ENCODE measurements at regions not wholly inside any gene's neighbourhood (a gene's known extent, or its start where the extent isn't known, plus 50 kb on each side); places are given as distances from the start of the nearest gene placed in this dataset.
A peak's percentile ranks its signal among the peaks of the same experiment; 100 is the strongest.

DNA sequence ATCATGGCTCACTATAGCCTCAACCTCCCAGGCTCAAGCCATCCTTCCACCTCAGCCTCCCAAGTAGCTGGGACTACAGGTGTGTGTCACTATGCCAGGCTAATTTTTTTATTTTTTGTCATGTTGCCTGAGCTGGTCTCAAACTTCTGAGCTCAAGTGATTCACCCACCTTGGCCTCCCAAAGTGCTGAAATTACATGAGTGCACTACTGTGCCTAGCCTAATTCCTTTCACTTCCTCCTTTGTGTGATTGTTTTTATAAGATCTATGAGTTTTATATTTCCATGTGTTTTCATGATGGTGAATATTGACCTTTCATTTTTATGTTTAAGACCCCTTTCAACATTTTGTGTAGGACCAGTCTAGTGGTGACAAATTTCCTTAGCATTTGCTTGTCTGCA, 55.2 kb upstream of the IL12B start:
- no peak for DNase-seq

DNA sequence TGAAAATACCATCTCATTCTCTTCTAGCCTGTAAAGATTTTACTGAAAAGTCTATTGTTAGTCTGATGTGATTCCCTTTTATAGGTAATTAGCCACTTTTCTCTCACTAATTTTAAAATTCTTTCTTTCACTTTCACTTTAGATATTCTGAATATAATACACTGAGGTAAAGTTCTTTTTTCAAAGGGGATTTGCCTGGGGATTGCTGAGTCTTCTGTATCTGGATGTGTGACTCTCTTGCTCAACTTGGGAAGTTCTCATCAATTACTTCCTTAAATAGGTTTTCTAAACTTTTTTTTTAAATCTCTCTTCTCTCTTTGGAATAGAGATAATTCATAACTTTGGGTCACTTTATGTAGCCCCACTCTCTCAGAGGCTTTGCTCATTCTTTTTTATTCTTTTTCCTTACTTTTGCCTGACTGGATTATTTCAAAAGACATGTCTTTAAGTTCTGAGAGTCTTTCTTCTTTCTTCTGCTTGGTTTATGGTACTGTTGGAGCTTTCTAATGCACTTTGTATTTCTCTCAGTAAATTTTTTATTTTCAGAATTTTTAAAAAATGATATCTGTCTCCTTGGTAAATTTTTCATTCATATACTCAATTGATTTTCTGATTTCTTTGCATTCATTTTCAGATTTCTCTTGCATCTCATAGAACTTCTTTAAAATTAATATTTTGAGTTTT, 55.9 kb upstream of the IL12B start:
- no peak for DNase-seq

DNA sequence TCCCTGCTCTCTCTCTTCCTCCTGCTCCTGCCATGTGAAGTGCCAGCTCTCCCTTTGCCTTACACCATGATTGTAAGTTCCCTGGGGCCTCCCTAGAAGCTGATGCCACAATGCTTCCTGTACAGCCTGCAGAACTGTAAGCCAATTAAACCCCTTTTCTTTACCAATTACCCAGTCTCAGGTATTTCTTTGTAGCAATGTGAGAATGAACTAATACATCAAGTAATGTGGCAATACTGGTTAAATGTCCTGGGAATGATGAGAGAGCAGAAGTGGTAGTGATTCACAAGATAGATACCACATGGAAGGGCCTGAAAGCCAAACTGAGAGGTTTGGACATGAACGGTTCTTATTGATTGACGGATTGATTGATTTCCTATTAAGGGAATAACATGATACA, 62.6 kb upstream of the IL12B start:
- DNase-seq = no peak

DNA sequence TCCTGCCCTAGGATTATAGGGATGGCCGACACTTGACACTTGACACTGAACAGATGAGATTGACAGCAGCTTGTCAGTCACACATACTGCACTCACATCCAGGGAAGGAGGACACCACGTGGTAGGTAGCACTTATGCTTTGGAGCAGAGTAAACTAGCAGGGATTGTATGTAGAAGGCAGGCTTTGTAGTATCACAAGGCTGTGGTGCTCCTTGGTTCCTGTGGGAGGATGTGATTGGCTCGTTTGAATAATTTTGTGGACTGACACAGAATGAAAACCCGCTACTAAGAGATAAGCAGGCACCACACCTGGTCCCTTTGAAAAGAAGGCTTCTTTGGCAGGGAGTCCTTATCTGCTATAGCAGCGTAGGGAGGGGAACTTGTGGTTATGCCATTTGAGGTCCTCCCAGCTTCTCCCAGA, 63.6 kb upstream of the IL12B start:
- DNase-seq = no peak

DNA sequence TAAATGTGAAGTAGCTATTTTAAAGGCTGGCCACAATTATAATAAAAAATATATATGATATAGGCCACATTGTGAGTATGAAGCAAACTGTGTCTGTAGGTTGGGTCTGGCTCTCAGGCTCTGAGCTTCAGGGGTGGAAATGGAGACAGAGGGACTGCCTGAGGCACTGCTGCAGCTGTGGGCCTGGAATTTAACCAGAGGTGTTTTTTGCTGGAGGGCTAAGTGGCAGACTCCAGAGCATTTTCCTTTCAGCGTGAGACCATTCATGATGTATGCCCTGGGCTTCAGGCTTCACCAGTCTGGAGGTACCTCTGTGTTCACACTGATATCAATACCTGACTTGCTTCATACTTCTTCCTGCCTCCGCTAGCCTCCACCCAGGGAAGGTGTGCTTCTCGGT, 64.9 kb upstream of the IL12B start:
- no peak for DNase-seq

DNA sequence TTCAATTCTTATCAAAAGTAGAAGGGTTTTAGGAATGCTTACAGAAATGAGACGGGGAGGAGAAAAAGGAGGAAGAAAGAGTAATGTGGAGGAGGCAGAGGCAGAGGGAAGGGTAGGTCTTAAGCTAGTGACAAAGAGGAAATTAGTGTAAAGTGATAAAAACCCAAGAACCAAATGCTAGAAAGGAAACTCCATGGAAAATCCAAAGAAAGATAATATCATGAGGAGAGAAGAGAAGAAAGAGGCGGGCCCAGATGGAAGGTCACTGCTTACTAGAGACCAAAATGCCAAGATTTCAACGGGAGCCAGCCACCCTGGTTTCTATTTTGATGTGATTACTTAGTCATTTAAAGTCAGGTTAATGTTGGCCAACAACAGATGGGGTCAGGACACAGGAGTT, 68.6 kb upstream of the IL12B start:
- no peak for DNase-seq

DNA sequence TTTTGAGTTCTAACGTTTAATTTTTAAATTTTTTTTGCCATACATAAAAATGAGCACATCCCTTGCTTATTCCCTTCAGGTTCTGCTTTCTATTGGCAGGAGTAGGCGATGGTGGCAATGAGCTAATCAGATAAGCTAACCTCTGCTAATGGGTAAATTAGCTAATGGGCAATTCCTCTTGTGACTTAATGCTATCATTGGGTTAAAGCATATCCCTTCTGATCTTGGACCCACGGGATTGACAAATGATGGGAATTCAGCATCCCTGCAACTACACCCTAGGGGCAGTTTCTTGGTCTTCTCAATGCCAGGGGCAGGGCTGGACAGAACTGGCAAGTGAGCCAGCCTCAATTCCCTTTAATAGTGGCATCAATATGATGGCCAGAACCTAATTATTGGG, 70.2 kb upstream of the IL12B start:
- no peak for DNase-seq

DNA sequence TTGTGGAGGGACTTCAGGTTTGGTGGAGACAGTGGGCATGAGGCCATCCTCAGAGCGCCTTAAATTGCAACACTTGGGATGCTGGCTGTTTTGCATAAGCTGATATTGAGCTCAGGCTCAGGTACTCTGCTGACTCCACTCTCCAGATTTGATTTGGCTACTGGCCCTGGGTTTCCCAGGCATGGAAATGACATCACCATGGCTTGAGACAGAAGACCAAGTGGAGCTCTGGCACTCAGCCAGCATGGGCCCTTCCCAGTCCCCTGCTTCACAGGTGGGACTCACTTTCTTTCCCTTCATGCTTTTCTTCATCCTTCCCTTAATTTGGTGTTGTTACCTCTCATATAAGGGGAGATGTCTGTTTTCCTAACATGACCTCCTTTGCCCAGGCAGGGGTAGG, 72.0 kb upstream of the IL12B start:
- no peak for DNase-seq

DNA sequence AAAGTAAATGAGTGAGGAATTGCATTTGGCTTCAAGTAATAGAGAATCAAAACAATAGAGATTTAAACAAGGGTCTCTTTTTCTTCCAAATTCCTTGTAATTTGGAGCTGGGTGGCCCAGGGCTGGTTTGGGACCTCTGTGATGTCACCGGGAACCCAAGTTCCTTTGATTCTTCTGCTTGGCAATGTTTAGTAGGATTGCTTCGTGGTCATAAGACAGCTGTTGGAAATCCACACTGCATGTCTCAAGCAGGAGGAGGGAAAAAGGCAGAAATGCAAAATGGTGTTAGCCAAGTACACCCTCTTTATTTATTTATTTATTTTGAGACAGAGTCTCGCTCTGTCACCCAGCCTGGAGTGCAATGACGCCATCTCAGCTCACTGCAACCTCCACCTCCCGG, 72.6 kb upstream of the IL12B start:
- no peak for DNase-seq

DNA sequence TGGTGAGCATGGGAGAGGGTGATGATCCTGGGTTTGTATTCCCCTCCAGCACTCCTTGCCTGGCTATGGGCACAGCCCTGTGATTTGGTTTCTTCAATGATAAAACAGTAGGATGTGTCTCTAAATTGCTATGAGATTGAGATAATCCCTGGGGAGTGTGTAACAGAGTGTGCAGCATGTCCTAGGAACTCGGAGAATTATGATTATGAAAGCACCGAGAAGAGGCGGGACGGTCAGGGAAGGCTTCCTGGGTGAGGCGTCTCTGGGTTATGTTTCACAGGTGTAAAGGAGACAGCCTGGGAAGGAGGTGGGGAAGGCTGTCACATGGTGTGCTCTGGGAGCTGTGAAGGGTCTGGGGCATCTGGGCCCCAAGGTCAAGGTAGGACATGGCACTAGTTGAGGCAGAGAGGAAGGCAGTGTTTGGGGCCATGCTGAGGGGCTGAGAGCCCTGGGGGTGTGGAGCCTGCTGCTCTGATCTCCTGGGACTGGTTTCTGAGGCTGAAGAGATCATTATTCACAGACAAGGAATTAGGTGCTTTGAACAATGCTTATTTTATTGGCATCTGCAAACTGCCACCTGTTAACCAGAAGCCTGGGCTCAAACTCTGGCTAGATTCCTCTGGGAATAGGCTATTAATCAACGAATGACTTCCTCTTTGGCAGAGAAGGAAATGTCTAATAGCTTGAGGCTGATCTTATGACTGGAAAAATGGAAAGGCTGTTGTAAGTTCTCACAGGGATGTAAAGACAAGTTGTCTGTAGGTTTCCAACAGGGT, 73.8 kb upstream of the IL12B start:
- no peak for DNase-seq

DNA sequence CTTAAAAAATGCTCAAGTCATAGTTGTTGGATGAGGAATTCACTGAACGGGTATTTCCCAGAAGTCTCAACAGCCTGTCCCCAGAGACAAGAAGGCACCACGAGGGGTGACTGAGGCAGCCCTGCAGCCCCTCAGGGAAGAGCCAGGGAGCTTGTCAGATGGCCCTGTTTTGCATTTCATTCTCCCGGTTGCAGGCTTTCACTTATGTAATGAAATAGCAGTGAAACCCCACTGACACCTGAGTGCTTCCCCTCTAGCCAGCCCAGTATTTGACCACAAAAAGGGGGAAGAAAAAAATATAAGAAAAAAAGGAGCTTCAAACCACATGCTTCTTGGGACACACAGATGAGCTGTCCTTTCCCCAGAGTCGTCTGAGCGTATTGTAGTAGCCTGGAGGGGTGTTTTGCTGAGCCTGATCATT, 75.3 kb upstream of the IL12B start:
- no peak for DNase-seq

DNA sequence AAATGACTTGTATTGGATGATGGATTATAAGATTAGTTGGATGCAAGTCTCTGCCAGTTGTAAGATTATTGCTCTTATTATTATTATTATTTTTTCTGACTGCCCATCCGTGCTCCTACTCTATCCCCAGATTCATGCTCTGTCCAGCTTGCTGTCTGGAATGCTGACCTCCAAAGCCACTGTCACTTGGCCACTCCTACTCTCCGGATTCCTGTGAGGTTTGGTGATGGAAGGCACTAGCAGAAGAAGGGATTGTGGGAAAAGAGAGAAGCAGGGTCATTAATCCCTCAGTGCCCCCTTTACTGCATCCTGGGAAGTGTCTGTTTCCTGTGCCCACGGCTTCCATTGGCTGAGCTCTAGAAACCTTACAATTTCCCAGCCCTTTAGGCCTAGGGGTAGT, 76.3 kb upstream of the IL12B start:
- no peak for DNase-seq

DNA sequence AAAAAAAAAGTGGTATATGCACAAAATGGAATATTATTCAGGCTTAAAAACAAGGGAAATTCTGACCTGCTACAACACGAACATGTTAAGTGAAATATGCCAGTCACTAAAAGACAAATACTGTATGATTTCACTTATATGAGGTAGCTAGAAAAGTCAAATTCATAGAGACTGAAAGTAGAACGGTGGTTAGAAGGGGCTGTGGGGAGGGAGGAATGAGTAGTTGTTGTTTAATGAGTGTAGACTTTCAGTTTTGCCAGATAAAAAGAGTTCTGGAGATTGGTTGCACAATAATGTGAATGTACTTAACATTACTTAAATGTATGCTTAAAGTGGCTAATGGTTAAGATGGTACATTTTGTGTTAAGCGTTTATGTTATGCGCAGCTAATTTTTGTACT, 79.5 kb upstream of the IL12B start:
- DNase-seq = no peak

DNA sequence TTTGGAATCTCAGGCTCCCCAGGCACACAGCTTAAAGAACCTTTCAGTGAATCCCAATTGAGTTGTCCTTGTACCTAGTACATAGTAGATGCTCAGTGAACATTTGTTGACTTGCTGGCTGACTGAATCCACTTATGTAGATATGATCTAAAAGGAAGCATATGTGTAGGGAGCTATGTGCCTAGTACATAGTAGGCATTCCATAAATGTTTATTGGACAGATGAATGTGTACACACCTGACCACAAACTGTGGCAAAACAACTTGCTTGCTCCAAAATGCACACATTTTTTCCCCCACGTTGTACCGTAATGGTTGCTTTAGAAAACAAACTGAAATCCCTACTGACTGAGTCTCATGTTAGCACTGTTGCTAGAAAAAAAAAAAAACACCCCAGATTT, 80.2 kb upstream of the IL12B start:
- no peak for DNase-seq

DNA sequence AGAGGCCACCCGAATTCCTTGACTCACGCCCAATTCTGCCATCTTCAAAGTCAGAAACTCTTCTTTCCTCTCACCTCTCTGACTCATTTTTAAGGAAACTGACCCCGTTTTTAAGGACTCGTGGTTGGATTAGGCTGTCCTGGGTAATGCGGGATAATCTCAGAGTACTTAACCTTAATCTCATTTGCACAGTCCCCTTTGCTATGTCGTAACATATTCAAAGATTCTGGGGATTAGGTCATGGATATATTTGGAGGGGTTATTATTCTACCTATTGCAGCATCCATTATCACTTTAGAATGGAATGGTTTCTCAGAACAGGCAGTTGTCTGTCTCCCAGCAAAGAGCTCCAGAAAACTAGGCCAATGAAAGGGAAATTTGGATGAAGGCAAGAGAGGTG, 80.8 kb upstream of the IL12B start:
- no peak for DNase-seq

DNA sequence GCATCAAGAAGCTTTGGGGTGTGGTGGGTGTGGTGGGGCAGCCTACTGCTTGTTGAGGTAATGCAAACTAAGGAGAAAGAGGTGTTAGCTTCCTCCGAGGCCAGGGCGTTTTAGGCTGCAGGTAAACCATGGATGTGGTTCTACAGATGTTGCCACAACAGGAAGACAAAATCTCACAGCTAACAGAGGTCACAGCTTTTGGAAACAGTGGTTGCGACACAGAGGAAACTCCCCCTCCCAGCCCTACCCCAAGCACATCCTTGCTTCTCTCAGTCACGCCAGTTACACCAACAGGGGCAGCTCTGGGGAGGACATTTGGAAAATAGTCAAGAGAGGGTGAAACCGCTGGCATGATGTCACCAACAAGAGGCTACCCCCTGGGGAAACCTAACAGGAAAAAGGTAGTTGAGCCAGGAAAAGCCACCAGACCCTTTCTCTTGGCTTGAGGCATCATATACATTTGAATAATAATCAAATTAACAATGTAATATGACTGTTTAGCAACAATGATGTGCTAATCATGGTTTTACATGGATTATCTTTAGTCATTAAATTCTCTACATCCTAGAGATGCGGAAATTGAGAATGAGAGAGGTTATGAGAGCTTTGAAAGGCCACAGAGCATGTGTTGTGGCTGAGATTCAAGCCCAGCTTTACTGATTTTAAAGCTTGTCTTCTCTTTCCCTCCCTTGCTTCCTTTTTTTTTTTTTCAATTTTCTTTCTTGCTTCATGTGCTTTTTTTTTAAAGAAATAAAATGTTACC, 82.2 kb upstream of the IL12B start:
- peak; percentile 63 for DNase-seq

DNA sequence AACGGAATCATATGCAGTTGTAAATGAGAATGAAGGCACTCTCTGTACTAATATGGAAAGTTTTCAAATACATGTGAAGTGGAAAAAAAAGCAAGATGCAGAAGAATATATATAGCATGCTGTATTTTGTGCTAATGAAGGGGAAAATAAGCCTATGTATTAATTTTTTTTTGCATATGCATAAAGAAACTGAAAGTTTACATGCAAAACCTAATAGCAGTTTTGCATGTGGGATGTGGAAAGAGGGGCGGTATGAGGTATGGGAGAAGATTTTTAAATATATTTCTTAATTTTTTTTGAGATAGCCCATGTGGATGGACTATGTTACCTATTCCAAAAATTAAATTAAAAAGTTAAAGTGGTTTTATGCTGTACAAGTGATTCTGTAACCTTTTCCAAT, 83.7 kb upstream of the IL12B start:
- no peak for DNase-seq

DNA sequence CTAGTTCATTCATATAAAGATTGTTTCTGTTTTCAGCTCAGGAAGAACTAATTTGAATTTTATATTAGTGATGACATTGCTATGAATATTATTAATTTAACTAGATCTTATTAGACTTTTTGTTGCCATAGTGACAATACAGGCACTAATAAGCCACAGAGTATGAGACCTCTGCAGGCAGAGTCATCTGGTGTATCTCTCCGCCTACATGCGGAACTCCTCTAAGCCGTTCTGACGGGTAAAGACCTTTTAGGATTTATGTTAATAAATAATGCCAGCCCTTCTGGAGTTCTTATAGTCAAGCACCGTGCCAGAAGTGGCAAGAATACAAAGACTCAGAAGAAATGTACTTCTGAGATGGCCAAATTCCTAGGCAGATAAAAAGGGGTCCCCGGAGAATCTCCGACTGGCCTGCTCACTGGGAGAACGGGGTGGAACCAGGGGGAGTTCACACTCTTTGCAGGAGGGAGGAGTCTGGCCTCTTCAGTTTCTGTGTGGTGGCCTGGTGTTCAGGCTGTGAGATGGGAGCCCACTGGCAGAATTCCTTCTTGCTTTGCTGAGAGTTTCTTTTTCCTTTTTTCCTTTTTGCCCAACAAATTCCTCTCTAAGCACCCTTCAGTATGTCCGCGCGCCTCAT, 85.1 kb upstream of the IL12B start:
- no peak for DNase-seq

DNA sequence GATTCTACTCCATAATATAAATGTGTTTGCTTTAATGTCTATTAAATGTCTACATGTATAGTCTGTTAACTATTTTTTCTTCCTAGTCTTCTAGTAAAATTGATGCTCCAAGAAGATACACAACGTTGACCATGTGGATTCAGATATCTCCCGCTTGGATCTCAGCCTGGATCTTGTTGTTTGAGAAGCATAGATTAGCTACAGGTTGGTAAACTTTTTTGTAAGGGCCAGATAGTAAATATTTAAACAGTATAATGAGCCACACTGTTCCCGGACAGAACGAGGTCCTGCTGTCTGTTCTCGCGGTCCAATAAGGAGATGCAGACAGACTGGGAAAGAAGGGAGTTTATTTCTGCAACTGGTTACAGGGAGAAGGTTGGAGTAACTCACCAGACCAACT, 86.2 kb upstream of the IL12B start:
- no peak for DNase-seq

DNA sequence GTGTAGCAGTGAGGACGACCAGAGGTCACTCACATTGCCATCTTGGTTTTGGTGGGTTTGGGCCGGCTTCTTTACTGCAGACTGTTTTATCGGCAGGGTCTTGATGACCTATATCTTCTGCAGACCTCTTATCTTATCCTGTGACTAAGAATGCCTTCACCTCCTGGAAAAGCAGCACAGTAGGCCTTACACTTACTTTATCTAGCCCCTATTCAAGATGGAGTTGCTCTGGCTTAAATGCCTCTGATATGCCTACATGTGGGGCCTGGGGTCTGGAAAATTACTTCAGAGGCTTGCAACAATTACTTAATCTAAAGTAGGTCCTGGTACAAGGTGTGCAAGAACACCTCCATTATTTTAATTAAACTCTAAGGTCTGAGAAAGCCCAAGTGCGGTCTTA, 86.9 kb upstream of the IL12B start:
- no peak for DNase-seq

DNA sequence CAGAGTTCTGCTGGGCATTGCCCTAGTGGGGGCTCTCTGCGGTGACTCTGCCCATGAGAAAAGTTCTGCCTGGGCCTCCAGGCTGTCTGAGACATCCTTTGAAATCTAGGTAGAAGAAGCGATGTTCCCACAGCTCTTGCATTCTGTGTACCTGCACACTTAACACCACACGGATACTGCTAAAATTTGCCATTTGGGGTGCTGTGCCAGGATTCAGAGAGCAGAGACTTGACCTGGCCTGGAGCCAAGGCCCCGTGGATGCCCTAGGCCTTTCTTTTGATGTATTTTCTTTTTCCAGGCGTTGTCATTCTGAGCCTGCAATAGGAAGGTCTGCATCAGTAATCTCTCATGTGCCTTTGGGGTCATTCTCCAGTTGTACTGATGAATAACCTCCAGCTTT, 89.3 kb upstream of the IL12B start:
- DNase-seq = no peak

DNA sequence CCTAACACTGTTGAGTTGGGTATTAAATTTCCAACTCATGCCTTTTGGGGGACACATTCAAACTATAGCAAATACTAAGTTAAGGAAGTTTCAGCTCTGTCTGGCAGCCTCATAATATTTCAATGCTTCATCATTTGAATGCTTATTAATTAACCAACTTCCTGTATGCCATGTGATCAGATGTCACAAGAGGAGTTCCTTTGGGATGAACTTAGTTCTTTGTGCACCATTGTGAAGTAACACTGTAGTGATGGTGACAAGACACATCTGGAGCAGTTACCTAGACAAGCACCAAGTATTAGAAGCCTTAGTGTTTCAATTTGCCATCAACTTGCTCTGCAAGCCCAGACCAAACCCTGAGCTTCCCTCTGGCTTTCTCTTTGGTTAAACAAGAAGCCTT, 90.7 kb upstream of the IL12B start:
- DNase-seq = no peak

DNA sequence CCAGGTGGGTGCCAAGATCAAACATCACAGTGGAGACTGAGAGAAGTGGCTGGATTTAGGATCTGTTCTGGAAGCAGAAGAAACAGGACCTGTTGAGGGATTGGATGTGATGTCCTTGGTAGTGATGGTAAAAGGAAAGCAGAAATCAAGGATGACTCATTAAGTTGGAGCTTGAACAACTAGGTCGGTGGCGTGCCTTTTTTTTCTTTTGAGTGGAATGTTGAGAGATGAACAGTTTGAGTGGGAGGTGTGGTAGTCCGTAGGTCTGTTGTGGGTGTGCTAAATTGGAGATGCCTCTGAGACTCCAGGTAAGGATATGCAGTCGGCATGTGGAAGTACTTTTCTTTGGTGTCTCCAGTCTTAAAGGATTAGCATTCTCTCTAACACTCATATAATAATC, 92.1 kb upstream of the IL12B start:
- no peak for DNase-seq

DNA sequence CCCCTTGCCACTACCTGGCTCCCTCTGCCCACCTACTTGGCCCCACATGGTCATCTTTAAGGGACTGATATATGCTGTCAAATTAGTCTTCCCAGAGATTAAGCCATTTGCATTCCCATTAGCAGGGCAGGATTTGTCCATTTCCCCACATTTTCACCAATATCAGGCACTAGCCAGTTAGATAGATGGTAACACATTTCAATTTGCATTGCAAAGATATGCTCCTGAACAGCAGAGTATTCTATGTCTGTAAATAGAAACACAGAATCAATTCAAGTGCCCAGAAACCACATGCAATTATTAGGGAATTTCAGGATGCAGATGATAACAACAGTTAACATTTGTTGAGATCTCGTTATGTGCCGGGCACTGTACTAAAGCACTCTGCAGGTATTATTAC, 92.6 kb upstream of the IL12B start:
- DNase-seq = no peak

All from activated T-cell treated with anti-CD3 and anti-CD28 coated beads, Interleukin-2, amount 50 U/mL, for 1 hour (primary cell).